ENCODE measurements at regions not wholly inside any gene's neighbourhood (a gene's known extent, or its start where the extent isn't known, plus 50 kb on each side); places are given as distances from the start of the nearest gene placed in this dataset.

DNA sequence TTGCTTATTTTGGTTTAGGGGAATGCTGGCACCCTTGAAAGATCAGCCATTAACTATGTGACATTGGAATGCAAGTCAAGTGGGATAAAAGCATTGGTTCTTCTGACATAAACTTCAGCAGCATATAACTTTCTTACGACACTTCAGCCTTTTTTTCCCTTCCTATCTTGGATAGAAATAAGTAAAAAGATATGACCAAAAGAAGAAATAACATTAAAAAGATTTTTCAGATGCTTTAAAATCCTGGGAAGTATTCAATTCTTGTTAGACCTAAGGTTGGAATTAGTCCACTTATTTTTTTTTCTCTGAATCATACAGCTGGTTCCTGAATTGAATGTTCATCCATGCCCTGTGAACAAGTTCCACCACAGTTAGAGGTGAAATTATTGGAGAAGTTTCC is 85.6 kb upstream of the TSPAN8 start:
- no peak overlapping the region for H3K27ac Mint-ChIP-seq
- Histone ChIP-seq H3K79me1 (ENCODE audit: insufficient read depth, low read depth, low read length, poor library complexity, severe bottlenecking) (no peaks in the 10 kb centered on the region), H3K14ac (ENCODE audit: insufficient read depth, low read length) (no peak overlapping the region), H3K4ac (ENCODE audit: low read depth, low read length) (no peak overlapping the region), H3K4me2 (ENCODE audit: insufficient read depth, insufficient read length, low read length) (no peak overlapping the region), H3K27ac (ENCODE audit: insufficient read length, low read depth, low read length) (no peak overlapping the region), H4K20me1 (ENCODE audit: control insufficient read depth, insufficient read depth, insufficient read length) (no peaks in the 10 kb centered on the region), H4K91ac (ENCODE audit: insufficient read length, low read depth, low read length) (no peak overlapping the region), H3T11ph (ENCODE audit: low read length) (no peak overlapping the region), H2BK120ac (ENCODE audit: low read depth, low read length, poor library complexity, severe bottlenecking) (no peak overlapping the region), H3K27me3 (ENCODE audit: insufficient read depth, low read length) (no peaks in the 10 kb centered on the region), H2BK5ac (ENCODE audit: insufficient read length, low read length) (no peak overlapping the region), H4K5ac (ENCODE audit: insufficient read length, low read depth, low read length) (no peak overlapping the region), H3K23ac (ENCODE audit: insufficient read length, low read depth, low read length) (no peak overlapping the region), H2BK12ac (ENCODE audit: insufficient read length, low read depth, low read length) (no peak overlapping the region), H3K4me1 (ENCODE audit: insufficient read depth, low read length) (no peaks in the 10 kb centered on the region), H3K79me2 (ENCODE audit: insufficient read depth, low read length) (no peaks in the 10 kb centered on the region), H4K8ac (replicated peaks; ENCODE audit: insufficient read length, low read depth, low read length) (no peak overlapping the region), H3K9me3 (ENCODE audit: control insufficient read depth, low read depth, low read length) (no peaks in the 10 kb centered on the region), H2BK20ac (ENCODE audit: low read depth, low read length, poor library complexity, severe bottlenecking) (no peak overlapping the region), H2AK5ac (ENCODE audit: insufficient read length, low read length) (no peak overlapping the region), H3K18ac (ENCODE audit: insufficient read length, low read depth, low read length) (no peak overlapping the region), H3K23me2 (ENCODE audit: insufficient read length, low read depth, low read length, poor library complexity, severe bottlenecking) (no peaks in the 10 kb centered on the region), H2BK15ac (ENCODE audit: low read depth, low read length) (no peak overlapping the region), H2AFZ (ENCODE audit: low read length) (no peak overlapping the region), H3K56ac (ENCODE audit: insufficient read length, low read depth, low read length) (no peak overlapping the region), H3K9ac (ENCODE audit: extremely low read depth, insufficient read length, low read length) (no peak overlapping the region)
- TF ChIP-seq, protein P1, sequence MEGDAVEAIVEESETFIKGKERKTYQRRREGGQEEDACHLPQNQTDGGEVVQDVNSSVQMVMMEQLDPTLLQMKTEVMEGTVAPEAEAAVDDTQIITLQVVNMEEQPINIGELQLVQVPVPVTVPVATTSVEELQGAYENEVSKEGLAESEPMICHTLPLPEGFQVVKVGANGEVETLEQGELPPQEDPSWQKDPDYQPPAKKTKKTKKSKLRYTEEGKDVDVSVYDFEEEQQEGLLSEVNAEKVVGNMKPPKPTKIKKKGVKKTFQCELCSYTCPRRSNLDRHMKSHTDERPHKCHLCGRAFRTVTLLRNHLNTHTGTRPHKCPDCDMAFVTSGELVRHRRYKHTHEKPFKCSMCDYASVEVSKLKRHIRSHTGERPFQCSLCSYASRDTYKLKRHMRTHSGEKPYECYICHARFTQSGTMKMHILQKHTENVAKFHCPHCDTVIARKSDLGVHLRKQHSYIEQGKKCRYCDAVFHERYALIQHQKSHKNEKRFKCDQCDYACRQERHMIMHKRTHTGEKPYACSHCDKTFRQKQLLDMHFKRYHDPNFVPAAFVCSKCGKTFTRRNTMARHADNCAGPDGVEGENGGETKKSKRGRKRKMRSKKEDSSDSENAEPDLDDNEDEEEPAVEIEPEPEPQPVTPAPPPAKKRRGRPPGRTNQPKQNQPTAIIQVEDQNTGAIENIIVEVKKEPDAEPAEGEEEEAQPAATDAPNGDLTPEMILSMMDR (conservative IDR thresholded peaks at IDR 0.05): no peak
- DNase-seq: no peak
- WGBS (ENCODE audit: extremely low coverage, insufficient read length, low lambda C conversion rate): no CpG with 5 or more reads among the region's 1 CpG
- H3K9me3 Mint-ChIP-seq: peaks cover 0 to 4% of the 10 kb centered on the region in 2 experiments; a peak in 1 of 5 replicates
- H3K4me1 Mint-ChIP-seq: no peaks in the 10 kb centered on the region
- no peak overlapping the region for H3K4me3 Mint-ChIP-seq
- H3K36me3 Mint-ChIP-seq (ENCODE audit: insufficient read depth in 1 of 3, low read depth in 3 of 3): peaks cover 0 to 2% (median 0%) of the 10 kb centered on the region in 3 experiments; a peak in 1 of 7 replicates
- no peaks in the 10 kb centered on the region for H3K27me3 Mint-ChIP-seq (ENCODE audit: low read depth)
